ENCODE measurements at regions not wholly inside any gene's neighbourhood (a gene's known extent, or its start where the extent isn't known, plus 50 kb on each side); places are given as distances from the start of the nearest gene placed in this dataset.

DNA sequence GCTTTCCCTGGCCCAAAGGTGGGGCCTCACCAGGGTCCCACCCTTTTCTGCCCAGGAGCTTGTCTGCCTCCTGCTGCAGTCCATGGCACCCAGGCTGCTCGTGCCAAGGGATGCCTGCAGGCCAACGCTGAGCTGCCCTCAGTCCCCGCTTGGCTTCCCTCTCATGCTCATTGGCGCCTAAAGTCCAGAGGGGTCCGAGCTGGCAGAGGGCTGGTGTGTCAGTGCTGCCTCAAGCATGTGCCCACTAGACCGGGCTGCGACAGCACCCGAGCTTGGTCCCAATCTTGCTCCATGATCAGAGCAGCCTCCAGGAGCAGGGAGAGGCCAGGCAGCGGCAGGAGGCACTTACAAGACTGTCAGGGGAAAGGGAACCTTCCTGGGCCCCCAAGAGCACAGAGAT lies 287.0 kb downstream of the ICOS start:
- Histone ChIP-seq H4K91ac (ENCODE audit: low read length) (no peak overlapping the region), H3K27me3 (ENCODE audit: control insufficient read depth in 1 of 2, insufficient read depth in 1 of 2, low read length in 2 of 2) (peaks cover 6 to 21% of the 10 kb centered on the region in 2 experiments), H3K79me1 (replicated peaks; ENCODE audit: low read length, poor library complexity, severe bottlenecking) (no peaks in the 10 kb centered on the region), H3K36me3 (ENCODE audit: control insufficient read depth in 1 of 2, insufficient read depth in 2 of 2, low read depth in 1 of 2, low read length in 2 of 2) (no peaks in the 10 kb centered on the region), H3K4me3 (ENCODE audit: insufficient read depth in 1 of 2, low read depth in 1 of 2, low read length in 2 of 2) (no peak overlapping the region), H3K23ac (ENCODE audit: low read length in 2 of 2) (no peak overlapping the region), H2AFZ (ENCODE audit: low read depth, low read length) (no peak overlapping the region), H3K9ac (ENCODE audit: low read length) (no peak overlapping the region), H3K14ac (ENCODE audit: low read length in 2 of 2) (no peak overlapping the region), H2AK5ac (ENCODE audit: low read length, severe bottlenecking) (no peak overlapping the region), H2BK12ac (ENCODE audit: low read length in 2 of 2) (no peak overlapping the region), H3K4me2 (ENCODE audit: low read length, poor library complexity, severe bottlenecking) (no peak overlapping the region), H3K27ac (ENCODE audit: low read length, poor library complexity, severe bottlenecking) (no peak overlapping the region), H3K4ac (ENCODE audit: low read depth in 1 of 2, low read length in 2 of 2) (no peak overlapping the region), H2BK5ac (ENCODE audit: low read depth, low read length, poor library complexity, severe bottlenecking) (no peak overlapping the region), H4K8ac (ENCODE audit: low read length) (no peak overlapping the region), H3K4me1 (ENCODE audit: control insufficient read depth, insufficient read depth, low read depth, low read length) (no peaks in the 10 kb centered on the region), H3K18ac (ENCODE audit: low read depth in 1 of 2, low read length in 2 of 2) (no peak overlapping the region), H3K9me3 (ENCODE audit: control insufficient read depth, low read length) (no peaks in the 10 kb centered on the region), H2BK120ac (ENCODE audit: low read depth, low read length) (no peak overlapping the region), H2BK15ac (ENCODE audit: low read depth, poor library complexity, severe bottlenecking) (no peak overlapping the region)
- no peak for DNase-seq
- 83% methylated on average over 9 of the region's 9 CpGs for WGBS

DNA sequence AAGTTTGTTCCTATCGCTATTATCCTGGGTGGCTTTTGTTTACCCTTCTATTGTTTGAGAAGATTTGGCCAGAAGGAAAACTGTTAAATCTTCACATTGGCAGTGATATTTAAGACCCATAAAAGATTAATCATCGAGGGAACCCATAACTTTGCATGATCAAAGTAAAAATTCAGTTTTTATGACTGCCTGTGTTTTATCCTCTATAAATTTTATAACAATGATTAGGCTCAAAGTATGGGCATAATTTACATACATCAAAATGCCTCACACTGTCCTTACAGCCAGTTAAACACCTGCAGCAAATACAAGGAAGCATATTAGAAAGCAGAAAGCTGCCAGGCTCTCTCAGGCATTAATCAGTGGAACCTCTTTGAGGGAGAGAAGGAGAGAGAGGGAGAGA lies 289.1 kb downstream of the ICOS start:
- Histone ChIP-seq H2BK120ac (ENCODE audit: low read depth, low read length) (no peak overlapping the region), H3K36me3 (ENCODE audit: control insufficient read depth in 1 of 2, insufficient read depth in 2 of 2, low read depth in 1 of 2, low read length in 2 of 2) (no peaks in the 10 kb centered on the region), H2AK5ac (ENCODE audit: low read length, severe bottlenecking) (no peak overlapping the region), H4K91ac (ENCODE audit: low read length) (no peak overlapping the region), H3K18ac (ENCODE audit: low read depth in 1 of 2, low read length in 2 of 2) (no peak overlapping the region), H3K14ac (ENCODE audit: low read length in 2 of 2) (no peak overlapping the region), H3K9ac (ENCODE audit: low read length) (no peak overlapping the region), H2AFZ (ENCODE audit: low read depth, low read length) (no peak overlapping the region), H3K27me3 (ENCODE audit: control insufficient read depth in 1 of 2, insufficient read depth in 1 of 2, low read length in 2 of 2) (peaks cover 12 to 28% of the 10 kb centered on the region in 2 experiments), H2BK5ac (ENCODE audit: low read depth, low read length, poor library complexity, severe bottlenecking) (no peak overlapping the region), H2BK12ac (ENCODE audit: low read length in 2 of 2) (no peak overlapping the region), H2BK15ac (ENCODE audit: low read depth, poor library complexity, severe bottlenecking) (no peak overlapping the region), H3K4me2 (ENCODE audit: low read length, poor library complexity, severe bottlenecking) (no peak overlapping the region), H3K23ac (ENCODE audit: low read length in 2 of 2) (no peak overlapping the region), H4K8ac (ENCODE audit: low read length) (no peak overlapping the region), H3K4ac (ENCODE audit: low read depth in 1 of 2, low read length in 2 of 2) (no peak overlapping the region), H3K27ac (ENCODE audit: low read length, poor library complexity, severe bottlenecking) (no peak overlapping the region), H3K79me1 (replicated peaks; ENCODE audit: low read length, poor library complexity, severe bottlenecking) (no peaks in the 10 kb centered on the region), H3K4me1 (ENCODE audit: control insufficient read depth, insufficient read depth, low read depth, low read length) (no peaks in the 10 kb centered on the region), H3K4me3 (ENCODE audit: insufficient read depth in 1 of 2, low read depth in 1 of 2, low read length in 2 of 2) (no peak overlapping the region), H3K9me3 (ENCODE audit: control insufficient read depth, low read length) (no peaks in the 10 kb centered on the region)
- 89% methylated on average over 1 of the region's 2 CpGs for WGBS
- DNase-seq, result no peak

DNA sequence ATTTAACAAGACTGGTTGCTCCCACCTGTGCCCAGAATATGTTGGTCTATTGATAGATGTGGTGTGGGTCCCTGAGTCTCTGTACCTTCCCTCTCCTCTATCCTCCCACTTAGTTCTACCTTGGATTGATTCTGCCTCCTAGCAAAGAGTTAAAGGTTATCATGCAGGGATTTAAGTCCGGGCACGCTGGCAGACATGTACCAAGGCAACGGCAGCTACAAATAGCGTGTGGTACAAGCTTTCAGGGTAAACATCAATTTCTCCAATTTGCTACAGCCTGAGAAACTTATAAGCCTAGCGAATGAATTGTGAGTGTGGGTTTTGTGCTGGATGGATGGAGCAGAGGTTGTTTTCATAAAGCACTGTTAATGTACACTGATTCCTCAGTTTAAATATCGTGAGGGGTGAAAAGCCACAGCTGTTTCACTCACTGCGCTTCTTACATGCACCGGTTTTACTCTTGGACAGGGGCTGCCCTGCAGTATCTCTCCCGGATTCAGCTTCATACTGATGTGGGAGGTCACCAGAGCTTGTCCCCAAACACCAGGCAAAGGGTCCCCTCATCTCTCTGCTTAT lies 289.8 kb downstream of the ICOS start:
- Histone ChIP-seq H3K79me1 (replicated peaks; ENCODE audit: low read length, poor library complexity, severe bottlenecking) (no peaks in the 10 kb centered on the region), H3K4me3 (ENCODE audit: insufficient read depth in 1 of 2, low read depth in 1 of 2, low read length in 2 of 2) (no peak overlapping the region), H3K27ac (ENCODE audit: low read length, poor library complexity, severe bottlenecking) (no peak overlapping the region), H3K4ac (ENCODE audit: low read depth in 1 of 2, low read length in 2 of 2) (no peak overlapping the region), H2BK5ac (ENCODE audit: low read depth, low read length, poor library complexity, severe bottlenecking) (no peak overlapping the region), H3K23ac (ENCODE audit: low read length in 2 of 2) (no peak overlapping the region), H2AFZ (ENCODE audit: low read depth, low read length) (no peak overlapping the region), H3K9ac (ENCODE audit: low read length) (no peak overlapping the region), H3K9me3 (ENCODE audit: control insufficient read depth, low read length) (no peaks in the 10 kb centered on the region), H2BK15ac (ENCODE audit: low read depth, poor library complexity, severe bottlenecking) (no peak overlapping the region), H2AK5ac (ENCODE audit: low read length, severe bottlenecking) (no peak overlapping the region), H3K4me1 (ENCODE audit: control insufficient read depth, insufficient read depth, low read depth, low read length) (no peaks in the 10 kb centered on the region), H2BK12ac (ENCODE audit: low read length in 2 of 2) (no peak overlapping the region), H4K8ac (ENCODE audit: low read length) (no peak overlapping the region), H2BK120ac (ENCODE audit: low read depth, low read length) (no peak overlapping the region), H3K27me3 (ENCODE audit: control insufficient read depth in 1 of 2, insufficient read depth in 1 of 2, low read length in 2 of 2) (peaks cover 12 to 30% of the 10 kb centered on the region in 2 experiments), H4K91ac (ENCODE audit: low read length) (no peak overlapping the region), H3K36me3 (ENCODE audit: control insufficient read depth in 1 of 2, insufficient read depth in 2 of 2, low read depth in 1 of 2, low read length in 2 of 2) (no peaks in the 10 kb centered on the region), H3K4me2 (ENCODE audit: low read length, poor library complexity, severe bottlenecking) (no peak overlapping the region), H3K14ac (ENCODE audit: low read length in 2 of 2) (no peak overlapping the region), H3K18ac (ENCODE audit: low read depth in 1 of 2, low read length in 2 of 2) (no peak overlapping the region)
- WGBS, result 92% methylated on average over 8 of the region's 9 CpGs
- DNase-seq, result no peak

DNA sequence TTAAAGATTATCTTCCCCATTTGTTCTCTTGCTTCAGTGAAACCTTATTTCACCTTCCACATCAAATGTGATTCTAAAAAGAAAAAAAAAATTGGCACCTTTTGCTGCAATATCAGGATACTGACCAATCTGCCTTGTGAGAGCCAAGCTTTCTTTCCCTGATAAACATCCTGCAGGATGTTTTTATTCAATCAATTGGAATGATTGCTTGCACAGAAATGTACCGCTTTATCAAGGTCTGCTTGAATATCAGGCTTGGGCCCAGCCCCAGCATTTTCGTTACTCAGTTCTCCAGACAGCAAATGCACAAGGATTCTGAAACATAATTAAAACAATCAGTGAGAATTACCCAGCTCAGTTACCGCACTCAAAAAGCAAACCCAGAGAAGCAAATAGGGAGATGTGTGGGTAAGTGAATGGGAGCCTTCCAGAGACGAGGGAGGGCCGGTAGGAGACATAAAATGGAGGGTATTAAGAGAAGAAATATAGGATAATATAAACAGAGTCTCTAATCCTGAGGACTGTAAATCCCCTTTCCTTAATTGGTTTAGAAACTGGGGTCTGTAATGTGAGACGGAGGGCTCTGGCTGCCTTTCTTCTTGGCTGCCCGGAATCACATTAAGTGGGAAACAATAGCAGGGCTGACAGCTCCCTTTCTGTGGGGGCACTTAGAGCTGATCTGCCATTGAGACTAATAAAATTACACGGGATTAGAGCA lies 291.8 kb downstream of the ICOS start:
- no peak for DNase-seq
- no peaks in the 10 kb centered on the region for H3K79me1 ChIP-seq (replicated peaks; ENCODE audit: low read length, poor library complexity, severe bottlenecking)
- no peak overlapping the region for H4K91ac ChIP-seq (ENCODE audit: low read length)
- no peaks in the 10 kb centered on the region for H3K9me3 ChIP-seq (ENCODE audit: control insufficient read depth, low read length)
- WGBS, result 31% methylated on average over 8 of the region's 8 CpGs
- no peaks in the 10 kb centered on the region for H3K4me1 ChIP-seq (ENCODE audit: control insufficient read depth, insufficient read depth, low read depth, low read length)
- H2AK5ac ChIP-seq (ENCODE audit: low read length, severe bottlenecking), result no peak overlapping the region
- no peak overlapping the region for H2BK120ac ChIP-seq (ENCODE audit: low read depth, low read length)
- H2BK15ac ChIP-seq (ENCODE audit: low read depth, poor library complexity, severe bottlenecking), result no peak overlapping the region
- H4K8ac ChIP-seq (ENCODE audit: low read length), result no peak overlapping the region
- no peak overlapping the region for H2AFZ ChIP-seq (ENCODE audit: low read depth, low read length)
- H3K4me3 ChIP-seq (ENCODE audit: insufficient read depth in 1 of 2, low read depth in 1 of 2, low read length in 2 of 2), result no peak overlapping the region
- no peak overlapping the region for H3K9ac ChIP-seq (ENCODE audit: low read length)
- no peak overlapping the region for H3K4me2 ChIP-seq (ENCODE audit: low read length, poor library complexity, severe bottlenecking)
- peaks cover 12 to 28% of the 10 kb centered on the region in 2 experiments for H3K27me3 ChIP-seq (ENCODE audit: control insufficient read depth in 1 of 2, insufficient read depth in 1 of 2, low read length in 2 of 2)
- H3K36me3 ChIP-seq (ENCODE audit: control insufficient read depth in 1 of 2, insufficient read depth in 2 of 2, low read depth in 1 of 2, low read length in 2 of 2), result no peaks in the 10 kb centered on the region
- no peak overlapping the region for H3K4ac ChIP-seq (ENCODE audit: low read depth in 1 of 2, low read length in 2 of 2)
- no peak overlapping the region for H2BK5ac ChIP-seq (ENCODE audit: low read depth, low read length, poor library complexity, severe bottlenecking)
- no peak overlapping the region for H3K27ac ChIP-seq (ENCODE audit: low read length, poor library complexity, severe bottlenecking)
- no peak overlapping the region for H3K23ac ChIP-seq (ENCODE audit: low read length in 2 of 2)
- H3K14ac ChIP-seq (ENCODE audit: low read length in 2 of 2), result no peak overlapping the region
- H2BK12ac ChIP-seq (ENCODE audit: low read length in 2 of 2), result no peak overlapping the region
- no peak overlapping the region for H3K18ac ChIP-seq (ENCODE audit: low read depth in 1 of 2, low read length in 2 of 2)

All from mesenchymal stem cell (in vitro differentiated cells and primary cell).